OCI-LY1 (cell line): ENCODE measurements at regions not wholly inside any gene's neighbourhood (a gene's known extent, or its start where the extent isn't known, plus 50 kb on each side); places are given as distances from the start of the nearest gene placed in this dataset.

Experiments
- H2AFZ ChIP-seq: fragments of 200-600 bp; sonication (generic), shearing (Covaris generic); 2 replicates; pipeline ENCODE4 v1.6.0; 2014; ENCODE audit warnings: antibody characterized with exemption, mild to moderate bottlenecking, low read length
- H3F3A ChIP-seq: fragments of 200-600 bp; sonication (generic), shearing (Covaris generic); 2 replicates; pipeline ENCODE4 v1.6.0; 2014; ENCODE audit warnings: mild to moderate bottlenecking, antibody characterized with exemption, low read length, moderate library complexity; ENCODE audit not compliant: insufficient read depth
- H3K27ac ChIP-seq: fragments of 200-600 bp; sonication (generic); 2 replicates; pipeline ENCODE4 v1.5.1; 2014; ENCODE audit warnings: low read length, mixed run types, mild to moderate bottlenecking, low read depth; ENCODE audit not compliant: poor library complexity, severe bottlenecking
- H3K27me3 ChIP-seq: fragments of 200-600 bp; sonication (generic); 2 replicates; pipeline ENCODE4 v1.6.0; 2014; ENCODE audit warnings: antibody characterized with exemption, mild to moderate bottlenecking, low read length, moderate library complexity; ENCODE audit not compliant: insufficient read depth
- H3K36me3 ChIP-seq: fragments of 200-600 bp; sonication (generic); 2 replicates; pipeline ENCODE4 v1.6.1; 2014; ENCODE audit warnings: mild to moderate bottlenecking, antibody characterized with exemption, low read length, moderate library complexity, mixed read lengths; ENCODE audit not compliant: insufficient read depth
- H3K4me1 ChIP-seq: fragments of 200-600 bp; sonication (generic); 2 replicates; pipeline ENCODE4 v1.5.1; 2014; ENCODE audit warnings: mild to moderate bottlenecking, low read length, moderate library complexity; ENCODE audit not compliant: insufficient read depth, severe bottlenecking
- H3K4me2 ChIP-seq: fragments of 200-600 bp; sonication (generic), shearing (Covaris generic); 2 replicates; pipeline ENCODE4 v1.6.1; 2014; ENCODE audit warnings: low read length
- H3K4me3 ChIP-seq: fragments of 200-600 bp; sonication (generic); 2 replicates; pipeline ENCODE4 v1.5.1; 2014; ENCODE audit warnings: low read length, low read depth, mild to moderate bottlenecking, mixed read lengths; ENCODE audit not compliant: poor library complexity, severe bottlenecking
- H3K79me2 ChIP-seq: fragments of 200-600 bp; shearing (Covaris generic); 2 replicates; pipeline ENCODE4 v1.6.1; 2016; ENCODE audit warnings: mixed run types, low read length, mixed read lengths; ENCODE audit not compliant: insufficient read depth
- H3K9ac ChIP-seq: fragments of 200-600 bp; sonication (generic), shearing (Covaris generic); 2 replicates; pipeline ENCODE4 v1.6.1; 2014; ENCODE audit warnings: mild to moderate bottlenecking, low read length, mixed read lengths
- H3K9me2 ChIP-seq: fragments of 200-600 bp; sonication (generic), shearing (Covaris generic); 2 replicates; pipeline ENCODE4 v1.6.1; 2014; ENCODE audit warnings: low read depth, mild to moderate bottlenecking, low read length, mixed read lengths
- H3K9me3 ChIP-seq: fragments of 200-600 bp; shearing (Covaris generic); 2 replicates; pipeline ENCODE4 v1.6.1; 2014; ENCODE audit warnings: low read length, mixed read lengths
- H4K20me1 ChIP-seq: fragments of 200-600 bp; sonication (generic), shearing (Covaris generic); 2 replicates; pipeline ENCODE4 v1.6.0; 2016; ENCODE audit warnings: mild to moderate bottlenecking, low read length; ENCODE audit not compliant: insufficient read depth
- CTCF ChIP-seq: fragments of 200-600 bp; sonication (generic), shearing (Covaris generic); IDR thresholded peaks from 2 replicates; pipeline ENCODE4 v1.5.1; 2017; ENCODE audit warnings: mild to moderate bottlenecking, antibody characterized with exemption, low read length, moderate library complexity, mixed read lengths
- EZH2 ChIP-seq: fragments of 200-600 bp; sonication (generic), shearing (Covaris generic); IDR thresholded peaks from 2 replicates; pipeline ENCODE4 v1.8.0; 2017; ENCODE audit warnings: borderline replicate concordance, mixed run types, mild to moderate bottlenecking, antibody characterized with exemption, low read length, moderate library complexity, mixed read lengths

- Histone ChIP-seq H2AFZ (no peak overlapping the region), H3F3A (no peaks in the 10 kb centered on the region), H4K20me1 (no peaks in the 10 kb centered on the region), H3K4me1 (no peaks in the 10 kb centered on the region), H3K27ac (no peak overlapping the region), H3K79me2 (no peaks in the 10 kb centered on the region), H3K9me3 (no peaks in the 10 kb centered on the region), H3K36me3 (no peaks in the 10 kb centered on the region), H3K27me3 (no peaks in the 10 kb centered on the region), H3K4me2 (no peak overlapping the region), H3K4me3 (no peak overlapping the region), H3K9ac (no peak overlapping the region), H3K9me2 (no peaks in the 10 kb centered on the region)
- TF ChIP-seq CTCF (no peak), EZH2 (no peak)
Observed at GRCh38 chr12:41967668-41968500, 176.8 kb downstream of the GXYLT1 start.

GRCh38 chr12:41966916-41967315 lies 177.8 kb downstream of the GXYLT1 start:
- Histone ChIP-seq H3F3A (no peaks in the 10 kb centered on the region), H3K4me1 (no peaks in the 10 kb centered on the region), H3K27me3 (0 out of 2 replicates have a peak, but pooled peaks cover 3% of the 10 kb centered on the region), H3K79me2 (no peaks in the 10 kb centered on the region), H2AFZ (no peak overlapping the region), H3K9me3 (no peaks in the 10 kb centered on the region), H3K9ac (no peak overlapping the region), H3K9me2 (no peaks in the 10 kb centered on the region), H3K4me3 (no peak overlapping the region), H3K36me3 (no peaks in the 10 kb centered on the region), H4K20me1 (no peaks in the 10 kb centered on the region), H3K27ac (no peak overlapping the region), H3K4me2 (no peak overlapping the region)
- TF ChIP-seq CTCF (no peak), EZH2 (no peak)

- no peak overlapping the region for H3K9ac ChIP-seq
- H3K9me2 ChIP-seq = no peaks in the 10 kb centered on the region
- H2AFZ ChIP-seq = no peak overlapping the region
- H3K4me1 ChIP-seq = no peaks in the 10 kb centered on the region
- no peaks in the 10 kb centered on the region for H4K20me1 ChIP-seq
- H3K4me2 ChIP-seq = no peak overlapping the region
- TF ChIP-seq EZH2 (no peak), CTCF (no peak)
- H3K27ac ChIP-seq = no peak overlapping the region
- no peaks in the 10 kb centered on the region for H3K9me3 ChIP-seq
- H3K36me3 ChIP-seq = no peaks in the 10 kb centered on the region
- no peaks in the 10 kb centered on the region for H3K79me2 ChIP-seq
- H3K4me3 ChIP-seq = no peak overlapping the region
- no peaks in the 10 kb centered on the region for H3F3A ChIP-seq
- H3K27me3 ChIP-seq = 0 out of 2 replicates have a peak, but pooled peaks cover 4% of the 10 kb centered on the region
Observed at GRCh38 chr12:41966001-41966400, 178.7 kb downstream of the GXYLT1 start.
